ENCODE measurements at regions not wholly inside any gene's neighbourhood (a gene's known extent, or its start where the extent isn't known, plus 50 kb on each side); places are given as distances from the start of the nearest gene placed in this dataset.

DNA sequence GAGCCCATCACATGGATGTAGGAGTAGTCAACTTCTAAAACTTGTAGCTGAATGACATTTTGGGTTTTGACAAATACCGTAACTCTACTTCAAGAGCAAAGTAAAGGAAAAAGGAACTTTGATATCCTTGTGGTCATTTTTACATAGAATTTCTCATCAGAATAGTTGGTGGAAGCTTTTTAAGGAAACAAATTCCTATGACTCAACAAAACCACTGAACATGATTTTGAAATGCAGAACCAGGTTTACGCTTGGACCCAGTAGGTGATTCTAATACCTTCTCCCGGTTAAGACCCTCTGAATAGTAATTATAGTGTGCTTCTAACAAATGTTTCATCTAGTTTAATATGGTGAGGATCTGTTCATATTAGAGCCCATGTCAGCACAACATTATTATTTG is 307.8 kb downstream of the GPR37 start:
- Histone ChIP-seq H3K27me3 (ENCODE audit: control insufficient read depth in 2 of 2, insufficient read depth in 2 of 2, low read length in 2 of 2) (no peaks in the 10 kb centered on the region), H3K9me1 (ENCODE audit: control insufficient read depth, insufficient read depth, low read length) (no peaks in the 10 kb centered on the region), H4K20me1 (replicated peaks; ENCODE audit: control insufficient read depth, insufficient read depth, low read length) (no peaks in the 10 kb centered on the region), H3K4me3 (no peak overlapping the region), H2AFZ (ENCODE audit: low read depth, low read length) (no peak overlapping the region), H3K9ac (ENCODE audit: insufficient read depth in 1 of 2, low read depth in 2 of 2, low read length in 2 of 2) (no peak overlapping the region), H3K27ac (ENCODE audit: extremely low read depth, low read depth, low read length) (no peak overlapping the region), H3K79me2 (ENCODE audit: control insufficient read depth, insufficient read depth, low read length) (no peaks in the 10 kb centered on the region), H3K4me1 (replicated peaks in 1 of 2; ENCODE audit: control insufficient read depth in 2 of 2, insufficient read depth in 2 of 2, low read length in 2 of 2) (no peaks in the 10 kb centered on the region), H3K36me3 (ENCODE audit: control insufficient read depth, insufficient read depth, low read length) (no peaks in the 10 kb centered on the region), H3K4me2 (ENCODE audit: insufficient read depth, low read length) (no peak overlapping the region), H3K9me3 (replicated peaks; ENCODE audit: control insufficient read depth, insufficient read depth, low read depth, low read length) (no peaks in the 10 kb centered on the region; the same call in 1 of the 2 replicates)
- ChIA-PET CTCF (ENCODE audit: low intra/inter-chr PET ratio) (no interaction called here), POLR2A (no interaction called here)
- TF ChIP-seq, protein P1, sequence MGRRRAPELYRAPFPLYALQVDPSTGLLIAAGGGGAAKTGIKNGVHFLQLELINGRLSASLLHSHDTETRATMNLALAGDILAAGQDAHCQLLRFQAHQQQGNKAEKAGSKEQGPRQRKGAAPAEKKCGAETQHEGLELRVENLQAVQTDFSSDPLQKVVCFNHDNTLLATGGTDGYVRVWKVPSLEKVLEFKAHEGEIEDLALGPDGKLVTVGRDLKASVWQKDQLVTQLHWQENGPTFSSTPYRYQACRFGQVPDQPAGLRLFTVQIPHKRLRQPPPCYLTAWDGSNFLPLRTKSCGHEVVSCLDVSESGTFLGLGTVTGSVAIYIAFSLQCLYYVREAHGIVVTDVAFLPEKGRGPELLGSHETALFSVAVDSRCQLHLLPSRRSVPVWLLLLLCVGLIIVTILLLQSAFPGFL (CRISPR knock-in tag; IDR thresholded peaks at IDR 0.05), result no peak
- TF ChIP-seq CREB3 (tag; conservative IDR thresholded peaks at IDR 0.05; ENCODE audit: low read depth) (no peak), PYGO2 (tag; IDR thresholded peaks at IDR 0.05) (no peak), ZNF175 (CRISPR knock-in tag; IDR thresholded peaks at IDR 0.05; ENCODE audit: low read depth) (no peak), EHMT2 (IDR thresholded peaks at IDR 0.05) (no peak), ZBTB17 (CRISPR knock-in tag; IDR thresholded peaks at IDR 0.05) (no peak)
- TF ChIP-seq, protein P2, sequence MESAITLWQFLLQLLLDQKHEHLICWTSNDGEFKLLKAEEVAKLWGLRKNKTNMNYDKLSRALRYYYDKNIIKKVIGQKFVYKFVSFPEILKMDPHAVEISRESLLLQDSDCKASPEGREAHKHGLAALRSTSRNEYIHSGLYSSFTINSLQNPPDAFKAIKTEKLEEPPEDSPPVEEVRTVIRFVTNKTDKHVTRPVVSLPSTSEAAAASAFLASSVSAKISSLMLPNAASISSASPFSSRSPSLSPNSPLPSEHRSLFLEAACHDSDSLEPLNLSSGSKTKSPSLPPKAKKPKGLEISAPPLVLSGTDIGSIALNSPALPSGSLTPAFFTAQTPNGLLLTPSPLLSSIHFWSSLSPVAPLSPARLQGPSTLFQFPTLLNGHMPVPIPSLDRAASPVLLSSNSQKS (CRISPR knock-in tag; IDR thresholded peaks at IDR 0.05), result no peak
- no peak for FAIRE-seq
- DNase-seq (ENCODE audit: extremely low read depth in 1 of 4, low spot score in 3 of 4), result no peak
- no TSS peak for BruUV-seq (replicated peaks)
- in situ Hi-C loops (cut with MboI) (no loop called here), intact Hi-C loops (cut with micrococcal nuclease) (no loop called here)
- WGBS (ENCODE audit: insufficient coverage, low coverage, missing lambda C conversion rate), result 0% methylated on average over 3 of the region's 3 CpGs
- ATAC-seq, result no peak

All from K562 (cell line).